ENCODE measurements at regions not wholly inside any gene's neighbourhood (a gene's known extent, or its start where the extent isn't known, plus 50 kb on each side); places are given as distances from the start of the nearest gene placed in this dataset.

- DNase-seq (ENCODE audit: low spot score in 2 of 2): no peak
- Histone ChIP-seq H3K27me3 (no peaks in the 10 kb centered on the region), H3K36me3 (no peaks in the 10 kb centered on the region), H3K27ac (no peak overlapping the region), H3K9me3 (no peaks in the 10 kb centered on the region), H3K4me1 (no peaks in the 10 kb centered on the region), H3K4me3 (no peak overlapping the region)
- intact Hi-C loops (cut with DNase I; ENCODE audit: low total_unique reads): no loop called here
- TF ChIP-seq POLR2AphosphoS5 (IDR thresholded peaks at IDR 0.05) (no peak), POLR2A (IDR thresholded peaks at IDR 0.05) (no peak), CTCF (IDR thresholded peaks at IDR 0.05) (no peak)
Measured at GRCh38 chr20:12699374-12700228, 309.2 kb upstream of the SPTLC3 start.

- Histone ChIP-seq H3K4me3 (no peak overlapping the region), H3K27me3 (no peaks in the 10 kb centered on the region), H3K36me3 (no peaks in the 10 kb centered on the region), H3K27ac (no peak overlapping the region), H3K9me3 (no peaks in the 10 kb centered on the region), H3K4me1 (no peaks in the 10 kb centered on the region)
- TF ChIP-seq CTCF (IDR thresholded peaks at IDR 0.05) (no peak), POLR2A (IDR thresholded peaks at IDR 0.05) (no peak), POLR2AphosphoS5 (IDR thresholded peaks at IDR 0.05) (no peak)
- no peak for DNase-seq (ENCODE audit: low spot score in 2 of 2)
- intact Hi-C loops (cut with DNase I; ENCODE audit: low total_unique reads): no loop called here
Measured at GRCh38 chr20:12700701-12701100, 308.1 kb upstream of the SPTLC3 start.

DNA sequence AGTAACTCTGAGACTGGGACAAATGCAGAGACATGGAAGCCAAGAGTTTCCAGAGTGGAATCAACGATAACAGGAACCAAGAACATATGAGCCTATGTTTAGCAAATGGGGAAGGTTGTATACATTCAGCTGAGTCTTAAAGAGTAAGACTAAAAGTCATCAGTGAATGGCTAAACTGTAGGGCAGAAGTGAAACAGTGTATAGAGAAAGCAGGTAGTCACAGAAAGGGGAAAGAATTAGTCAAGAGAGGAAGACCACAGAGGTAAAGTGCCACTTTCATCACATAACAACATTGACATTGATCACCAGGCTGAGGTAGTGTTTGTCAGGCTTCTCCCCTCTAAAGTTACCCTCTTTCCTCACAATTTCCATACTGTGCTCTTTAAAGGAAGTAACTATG lies 306.5 kb upstream of the SPTLC3 start:
- H3K27me3 ChIP-seq: no peaks in the 10 kb centered on the region
- H3K27ac ChIP-seq: no peak overlapping the region
- no peak overlapping the region for H3K4me3 ChIP-seq
- no peaks in the 10 kb centered on the region for H3K4me1 ChIP-seq
- no peaks in the 10 kb centered on the region for H3K9me3 ChIP-seq
- DNase-seq (ENCODE audit: low spot score in 2 of 2): no peak
- H3K36me3 ChIP-seq: no peaks in the 10 kb centered on the region
- TF ChIP-seq POLR2AphosphoS5 (IDR thresholded peaks at IDR 0.05): no peak
- TF ChIP-seq POLR2A (IDR thresholded peaks at IDR 0.05): no peak
- no peak for TF ChIP-seq CTCF (IDR thresholded peaks at IDR 0.05)
- intact Hi-C loops (cut with DNase I; ENCODE audit: low total_unique reads): no loop called here

DNA sequence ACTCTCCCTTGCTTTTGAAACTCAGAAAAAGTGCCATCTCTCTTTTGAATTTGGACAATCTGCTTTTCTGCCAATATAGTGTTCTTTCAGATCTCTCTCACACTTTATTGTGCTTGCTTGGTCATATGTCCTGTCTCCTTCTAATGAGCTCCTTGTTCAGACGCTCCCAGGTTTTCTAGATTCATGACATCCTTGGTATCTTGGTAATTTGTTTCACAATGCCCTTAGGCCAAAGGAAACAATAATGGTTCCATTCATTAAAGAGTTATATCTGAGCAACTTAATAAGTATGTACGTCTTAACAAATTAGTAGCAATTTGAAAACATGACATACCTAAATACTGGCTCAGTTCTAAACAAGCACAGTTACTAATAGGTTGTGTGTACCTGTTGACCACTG lies 293.4 kb upstream of the SPTLC3 start:
- intact Hi-C loops (cut with DNase I; ENCODE audit: low total_unique reads): no loop called here
- DNase-seq (ENCODE audit: low spot score in 2 of 2): no peak
- Histone ChIP-seq H3K4me1 (no peaks in the 10 kb centered on the region), H3K27me3 (no peaks in the 10 kb centered on the region), H3K27ac (no peak overlapping the region), H3K4me3 (no peak overlapping the region), H3K36me3 (no peaks in the 10 kb centered on the region), H3K9me3 (no peaks in the 10 kb centered on the region)
- TF ChIP-seq POLR2A (IDR thresholded peaks at IDR 0.05): no peak
- no peak for TF ChIP-seq CTCF (IDR thresholded peaks at IDR 0.05)

- Histone ChIP-seq H3K36me3 (no peaks in the 10 kb centered on the region), H3K4me3 (no peak overlapping the region), H3K9me3 (no peaks in the 10 kb centered on the region), H3K27ac (no peak overlapping the region), H3K27me3 (no peaks in the 10 kb centered on the region), H3K4me1 (no peaks in the 10 kb centered on the region)
- intact Hi-C loops (cut with DNase I; ENCODE audit: low total_unique reads): no loop called here
- no peak for TF ChIP-seq CTCF (IDR thresholded peaks at IDR 0.05)
- no peak for TF ChIP-seq POLR2A (IDR thresholded peaks at IDR 0.05)
- TF ChIP-seq POLR2AphosphoS5 (IDR thresholded peaks at IDR 0.05): no peak
- no peak for DNase-seq (ENCODE audit: low spot score in 2 of 2)
Measured at GRCh38 chr20:12715991-12716680, 292.6 kb upstream of the SPTLC3 start.
